ENCODE measurements at regions not wholly inside any gene's neighbourhood (a gene's known extent, or its start where the extent isn't known, plus 50 kb on each side); places are given as distances from the start of the nearest gene placed in this dataset.
A peak's percentile ranks its signal among the peaks of the same experiment; 100 is the strongest.
"Not testable (repeated sequence)": the region's sequence is repeated elsewhere in the genome, so short reads cannot be mapped to it uniquely, and the experiment has no call there.

- no peak for ATAC-seq
These were observed 204.0 kb upstream of the PUDP start for GRCh38 chrX:7351926-7352325.

GRCh38 chrX:7347465-7347864 lies 199.5 kb upstream of the PUDP start:
- Histone ChIP-seq H3K27me3 (no peaks in the 10 kb centered on the region), H3K9me3 (no peaks in the 10 kb centered on the region), H3K4me3 (no peak overlapping the region), H3K27ac (no peak overlapping the region), H3K4me1 (no peaks in the 10 kb centered on the region), H3K36me3 (no peaks in the 10 kb centered on the region)
- FAIRE-seq (no peak), ATAC-seq (no peak), DNase-seq (no peak)
- 77 to 85% methylated on average over 5 of the region's 5 CpGs for WGBS, 2 donors
- no peak for TF ChIP-seq CTCF (IDR thresholded peaks at IDR 0.05)
- intact Hi-C loops (cut with DNase I) = no loop called here

More at GRCh38 chrX:7351926-7352325, 204.0 kb upstream of the PUDP start:
- TF ChIP-seq CTCF (IDR thresholded peaks at IDR 0.05) = no peak
- DNase-seq (no peak), FAIRE-seq (no peak)
- 73 to 74% methylated on average over 1 of the region's 1 CpG for WGBS, 2 donors
- no peaks in the 10 kb centered on the region for H3K27me3 ChIP-seq
- no peaks in the 10 kb centered on the region for H3K4me1 ChIP-seq
- intact Hi-C loops (cut with DNase I) = no loop called here
- no peak overlapping the region for H3K27ac ChIP-seq
- no peaks in the 10 kb centered on the region for H3K36me3 ChIP-seq
- H3K9me3 ChIP-seq = no peaks in the 10 kb centered on the region
- H3K4me3 ChIP-seq = no peak overlapping the region

GRCh38 chrX:7346021-7346420 lies 198.1 kb upstream of the PUDP start:
- Histone ChIP-seq H3K36me3 (no peaks in the 10 kb centered on the region), H3K27me3 (no peaks in the 10 kb centered on the region), H3K27ac (no peak overlapping the region), H3K4me1 (no peaks in the 10 kb centered on the region), H3K4me3 (no peak overlapping the region), H3K9me3 (no peaks in the 10 kb centered on the region)
- WGBS, 2 donors = 72 to 78% methylated on average over 1 of the region's 1 CpG
- ATAC-seq (no peak), DNase-seq (no peak), FAIRE-seq (peak; percentile 23)
- no peak for TF ChIP-seq CTCF (IDR thresholded peaks at IDR 0.05)
- intact Hi-C loops (cut with DNase I) = no loop called here

- H3K4me1 ChIP-seq = no peaks in the 10 kb centered on the region
- ATAC-seq (no peak), DNase-seq (no peak), FAIRE-seq (no peak)
- H3K36me3 ChIP-seq = no peaks in the 10 kb centered on the region
- H3K27me3 ChIP-seq = no peaks in the 10 kb centered on the region
- WGBS, 2 donors = 92 to 96% methylated on average over 3 of the region's 3 CpGs
- no peak overlapping the region for H3K4me3 ChIP-seq
- H3K9me3 ChIP-seq = no peaks in the 10 kb centered on the region
- TF ChIP-seq CTCF (IDR thresholded peaks at IDR 0.05) = no peak
- intact Hi-C loops (cut with DNase I) = no loop called here
- H3K27ac ChIP-seq = no peak overlapping the region
These were observed 195.2 kb upstream of the PUDP start for GRCh38 chrX:7343181-7343580.

- H3K4me1 ChIP-seq; ATAC-seq; H3K36me3 ChIP-seq; H3K4me3 ChIP-seq; H3K27ac ChIP-seq; FAIRE-seq; DNase-seq; H3K27me3 ChIP-seq; intact Hi-C loops (cut with DNase I); H3K9me3 ChIP-seq: not testable (repeated sequence)
- WGBS, 2 donors = 83 to 96% methylated on average over 2 of the region's 2 CpGs
These were observed 187.9 kb upstream of the PUDP start for GRCh38 chrX:7335816-7336362.
